NCI-H69 (cell line): ENCODE measurements at regions not wholly inside any gene's neighbourhood (a gene's known extent, or its start where the extent isn't known, plus 50 kb on each side); places are given as distances from the start of the nearest gene placed in this dataset.
A peak's percentile ranks its signal among the peaks of the same experiment; 100 is the strongest.
"Not testable (repeated sequence)": the region's sequence is repeated elsewhere in the genome, so short reads cannot be mapped to it uniquely, and the experiment has no call there.

Experiments used
- DNase-seq: peaks from one replicate; lab custom pipeline; 2025; lab: John Stamatoyannopoulos, UW

GRCh38 chr9:97773091-97773490 lies 76.0 kb upstream of the XPA start:
- no peak for DNase-seq

GRCh38 chr9:97773723-97774122 lies 76.6 kb upstream of the XPA start:
- DNase-seq = peak; percentile 44

- DNase-seq = no peak
Measured at GRCh38 chr9:97774673-97775072, 77.5 kb upstream of the XPA start.

GRCh38 chr9:97778740-97779139 lies 74.3 kb upstream of the FOXE1 start:
- not testable (repeated sequence) for DNase-seq

GRCh38 chr9:97779608-97780007 lies 73.4 kb upstream of the FOXE1 start:
- DNase-seq = no peak

GRCh38 chr9:97781902-97782301 lies 71.1 kb upstream of the FOXE1 start:
- no peak for DNase-seq

GRCh38 chr9:97786341-97786740 lies 66.7 kb upstream of the FOXE1 start:
- no peak for DNase-seq

- DNase-seq = no peak
Measured at GRCh38 chr9:97787551-97787950, 65.5 kb upstream of the FOXE1 start.

- DNase-seq = no peak
Measured at GRCh38 chr9:97788763-97789663, 64.0 kb upstream of the FOXE1 start.

- DNase-seq = no peak
Measured at GRCh38 chr9:97790542-97790941, 62.5 kb upstream of the FOXE1 start.

- no peak for DNase-seq
Measured at GRCh38 chr9:97791542-97791941, 61.5 kb upstream of the FOXE1 start.

- DNase-seq = no peak
Measured at GRCh38 chr9:97793067-97793466, 60.0 kb upstream of the FOXE1 start.

- no peak for DNase-seq
Measured at GRCh38 chr9:97794666-97795065, 58.4 kb upstream of the FOXE1 start.

GRCh38 chr9:97796176-97796575 lies 56.9 kb upstream of the FOXE1 start:
- not testable (repeated sequence) for DNase-seq

- DNase-seq = no peak
Measured at GRCh38 chr9:97801180-97801579, 51.8 kb upstream of the FOXE1 start.

- DNase-seq = no peak
Measured at GRCh38 chr9:97802276-97802675, 50.8 kb upstream of the FOXE1 start.

GRCh38 chr9:97803167-97804058 lies 49.6 kb upstream of the FOXE1 start:
- DNase-seq = peak; percentile 98
